ENCODE measurements at regions not wholly inside any gene's neighbourhood (a gene's known extent, or its start where the extent isn't known, plus 50 kb on each side); places are given as distances from the start of the nearest gene placed in this dataset.

GRCh38 chr2:223315813-223316212 is 263.8 kb downstream of the KCNE4 start:
- ChIA-PET CTCF (no interaction called here), POLR2A (no interaction called here)
- H3K4me3 Mint-ChIP-seq = no peak overlapping the region
- H3K36me3 Mint-ChIP-seq = no peaks in the 10 kb centered on the region
- no peaks in the 10 kb centered on the region for H3K4me1 Mint-ChIP-seq
- H3K27ac Mint-ChIP-seq = no peak overlapping the region
- no peak for DNase-seq (ENCODE audit: low spot score)
- ATAC-seq = no peak
- no peaks in the 10 kb centered on the region for H3K27me3 Mint-ChIP-seq (ENCODE audit: low read depth)
- no peaks in the 10 kb centered on the region for H3K9me3 Mint-ChIP-seq
- TF ChIP-seq PRDM15 (CRISPR knock-in tag; IDR thresholded peaks at IDR 0.05) (no peak), ZSCAN18 (CRISPR knock-in tag; IDR thresholded peaks at IDR 0.05) (no peak), AR (CRISPR knock-in tag; IDR thresholded peaks at IDR 0.05) (no peak), ELF4 (CRISPR knock-in tag; IDR thresholded peaks at IDR 0.05; ENCODE audit: low read depth) (no peak), TCF7 (CRISPR knock-in tag; IDR thresholded peaks at IDR 0.05; ENCODE audit: low read depth) (no peak), ZBTB43 (CRISPR knock-in tag; IDR thresholded peaks at IDR 0.05) (no peak), ZBTB21 (CRISPR knock-in tag; IDR thresholded peaks at IDR 0.05; ENCODE audit: borderline replicate concordance) (no peak), FOXK1 (CRISPR knock-in tag; IDR thresholded peaks at IDR 0.05) (no peak), CDX4 (CRISPR knock-in tag; IDR thresholded peaks at IDR 0.05; ENCODE audit: borderline replicate concordance) (no peak), SMAD4 (CRISPR knock-in tag; IDR thresholded peaks at IDR 0.05) (no peak), PREB (CRISPR knock-in tag; IDR thresholded peaks at IDR 0.05; ENCODE audit: borderline replicate concordance) (no peak), ZNF532 (CRISPR knock-in tag; IDR thresholded peaks at IDR 0.05; ENCODE audit: borderline replicate concordance) (no peak)
- TF ChIP-seq, protein P1, sequence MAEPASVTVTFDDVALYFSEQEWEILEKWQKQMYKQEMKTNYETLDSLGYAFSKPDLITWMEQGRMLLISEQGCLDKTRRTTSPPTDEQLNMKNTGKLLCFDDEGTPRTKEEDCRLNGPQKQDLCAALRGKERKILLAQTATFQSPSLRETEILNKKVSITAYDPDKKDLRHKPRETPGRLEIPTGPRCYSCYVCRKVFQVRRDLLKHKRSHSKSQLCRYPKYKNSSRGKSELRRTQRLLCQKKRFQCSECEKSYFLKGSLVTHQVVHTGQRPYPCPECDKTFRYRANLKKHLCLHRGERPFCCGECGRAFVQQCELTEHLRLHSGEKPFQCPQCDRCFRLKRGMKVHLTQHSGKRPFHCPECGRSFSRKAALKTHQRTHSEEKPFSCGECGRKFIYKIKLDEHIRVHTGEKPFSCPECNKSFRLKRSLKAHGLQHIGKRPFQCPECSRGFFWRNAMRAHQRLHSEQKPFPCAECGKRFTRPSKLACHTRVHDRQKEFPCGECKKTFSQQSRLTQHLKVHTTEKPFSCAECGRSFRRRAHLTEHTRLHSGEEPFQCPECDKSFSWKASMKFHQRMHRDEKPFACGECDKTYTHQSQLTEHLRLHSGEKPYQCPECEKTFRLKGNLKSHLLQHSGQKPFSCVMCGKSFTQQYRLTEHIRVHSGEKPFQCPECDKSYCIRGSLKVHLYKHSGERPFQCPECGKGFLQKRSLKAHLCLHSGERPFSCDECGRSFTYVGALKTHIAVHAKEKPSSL (CRISPR knock-in tag; conservative IDR thresholded peaks at IDR 0.05) = no peak
- TF ChIP-seq, protein P2, sequence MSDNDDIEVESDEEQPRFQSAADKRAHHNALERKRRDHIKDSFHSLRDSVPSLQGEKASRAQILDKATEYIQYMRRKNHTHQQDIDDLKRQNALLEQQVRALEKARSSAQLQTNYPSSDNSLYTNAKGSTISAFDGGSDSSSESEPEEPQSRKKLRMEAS (CRISPR knock-in tag; IDR thresholded peaks at IDR 0.05) = no peak
- TF ChIP-seq, protein P3, sequence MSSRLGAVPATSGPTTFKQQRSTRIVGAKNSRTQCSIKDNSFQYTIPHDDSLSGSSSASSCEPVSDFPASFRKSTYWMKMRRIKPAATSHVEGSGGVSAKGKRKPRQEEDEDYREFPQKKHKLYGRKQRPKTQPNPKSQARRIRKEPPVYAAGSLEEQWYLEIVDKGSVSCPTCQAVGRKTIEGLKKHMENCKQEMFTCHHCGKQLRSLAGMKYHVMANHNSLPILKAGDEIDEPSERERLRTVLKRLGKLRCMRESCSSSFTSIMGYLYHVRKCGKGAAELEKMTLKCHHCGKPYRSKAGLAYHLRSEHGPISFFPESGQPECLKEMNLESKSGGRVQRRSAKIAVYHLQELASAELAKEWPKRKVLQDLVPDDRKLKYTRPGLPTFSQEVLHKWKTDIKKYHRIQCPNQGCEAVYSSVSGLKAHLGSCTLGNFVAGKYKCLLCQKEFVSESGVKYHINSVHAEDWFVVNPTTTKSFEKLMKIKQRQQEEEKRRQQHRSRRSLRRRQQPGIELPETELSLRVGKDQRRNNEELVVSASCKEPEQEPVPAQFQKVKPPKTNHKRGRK (CRISPR knock-in tag; IDR thresholded peaks at IDR 0.05; ENCODE audit: borderline replicate concordance) = no peak
